ENCODE measurements at regions not wholly inside any gene's neighbourhood (a gene's known extent, or its start where the extent isn't known, plus 50 kb on each side); places are given as distances from the start of the nearest gene placed in this dataset.
A peak's percentile ranks its signal among the peaks of the same experiment; 100 is the strongest.
"Not testable (repeated sequence)": the region's sequence is repeated elsewhere in the genome, so short reads cannot be mapped to it uniquely, and the experiment has no call there.

- DNase-seq (ENCODE audit: low read depth in 2 of 2), result no peak
Measured at GRCh38 chr3:110865934-110866333, 205.7 kb upstream of the NECTIN3 start.

- DNase-seq (ENCODE audit: low read depth in 2 of 2), result no peak
Measured at GRCh38 chr3:110868106-110868505, 203.5 kb upstream of the NECTIN3 start.

GRCh38 chr3:110869736-110870135 is 201.9 kb upstream of the NECTIN3 start:
- DNase-seq (ENCODE audit: low read depth in 2 of 2), result no peak

GRCh38 chr3:110871869-110872268 is 199.7 kb upstream of the NECTIN3 start:
- no peak for DNase-seq (ENCODE audit: low read depth in 2 of 2)

- no peak for DNase-seq (ENCODE audit: low read depth in 2 of 2)
Measured at GRCh38 chr3:110878692-110879091, 192.9 kb upstream of the NECTIN3 start.

GRCh38 chr3:110881069-110881468 is 190.5 kb upstream of the NECTIN3 start:
- DNase-seq (ENCODE audit: low read depth in 2 of 2), result peak; percentile 55 to 86

- DNase-seq (ENCODE audit: low read depth in 2 of 2), result no peak
Measured at GRCh38 chr3:110886222-110886893, 185.3 kb upstream of the NECTIN3 start.

- DNase-seq (ENCODE audit: low read depth in 2 of 2), result no peak
Measured at GRCh38 chr3:110887176-110887575, 184.4 kb upstream of the NECTIN3 start.

- not testable (repeated sequence) for DNase-seq (ENCODE audit: low read depth in 2 of 2)
Measured at GRCh38 chr3:110888625-110889375, 182.8 kb upstream of the NECTIN3 start.

GRCh38 chr3:110889376-110889699 is 182.3 kb upstream of the NECTIN3 start:
- DNase-seq (ENCODE audit: low read depth in 2 of 2), result not testable (repeated sequence)

GRCh38 chr3:110894574-110894973 is 177.0 kb upstream of the NECTIN3 start:
- no peak for DNase-seq (ENCODE audit: low read depth in 2 of 2)

GRCh38 chr3:110895054-110895453 is 176.6 kb upstream of the NECTIN3 start:
- no peak for DNase-seq (ENCODE audit: low read depth in 2 of 2)

- DNase-seq (ENCODE audit: low read depth in 2 of 2), result no peak
Measured at GRCh38 chr3:110897046-110897445, 174.6 kb upstream of the NECTIN3 start.

- DNase-seq (ENCODE audit: low read depth in 2 of 2), result no peak
Measured at GRCh38 chr3:110900576-110900975, 171.0 kb upstream of the NECTIN3 start.

- no peak for DNase-seq (ENCODE audit: low read depth in 2 of 2)
Measured at GRCh38 chr3:110901536-110901935, 170.1 kb upstream of the NECTIN3 start.

GRCh38 chr3:110902453-110903085 is 169.0 kb upstream of the NECTIN3 start:
- no peak for DNase-seq (ENCODE audit: low read depth in 2 of 2)

- DNase-seq (ENCODE audit: low read depth in 2 of 2), result no peak
Measured at GRCh38 chr3:110903771-110904519, 167.7 kb upstream of the NECTIN3 start.

GRCh38 chr3:110904520-110904890 is 167.1 kb upstream of the NECTIN3 start:
- DNase-seq (ENCODE audit: low read depth in 2 of 2), result no peak

GRCh38 chr3:110905121-110905520 is 166.5 kb upstream of the NECTIN3 start:
- DNase-seq (ENCODE audit: low read depth in 2 of 2), result no peak

GRCh38 chr3:110909839-110910238 is 161.8 kb upstream of the NECTIN3 start:
- DNase-seq (ENCODE audit: low read depth in 2 of 2), result no peak

- no peak for DNase-seq (ENCODE audit: low read depth in 2 of 2)
Measured at GRCh38 chr3:110910346-110910955, 161.2 kb upstream of the NECTIN3 start.

- DNase-seq (ENCODE audit: low read depth in 2 of 2), result no peak
Measured at GRCh38 chr3:110918963-110919362, 152.7 kb upstream of the NECTIN3 start.

Measured in lung microvascular endothelial cell (primary cell).